SHP77 treated with DMSO at 0.1 percent for 48 hours (cell line): ENCODE measurements at regions not wholly inside any gene's neighbourhood (a gene's known extent, or its start where the extent isn't known, plus 50 kb on each side); places are given as distances from the start of the nearest gene placed in this dataset.

Experiments
- DNase-seq: peaks from one replicate; lab custom pipeline; 2025; lab: John Stamatoyannopoulos, UW

DNA sequence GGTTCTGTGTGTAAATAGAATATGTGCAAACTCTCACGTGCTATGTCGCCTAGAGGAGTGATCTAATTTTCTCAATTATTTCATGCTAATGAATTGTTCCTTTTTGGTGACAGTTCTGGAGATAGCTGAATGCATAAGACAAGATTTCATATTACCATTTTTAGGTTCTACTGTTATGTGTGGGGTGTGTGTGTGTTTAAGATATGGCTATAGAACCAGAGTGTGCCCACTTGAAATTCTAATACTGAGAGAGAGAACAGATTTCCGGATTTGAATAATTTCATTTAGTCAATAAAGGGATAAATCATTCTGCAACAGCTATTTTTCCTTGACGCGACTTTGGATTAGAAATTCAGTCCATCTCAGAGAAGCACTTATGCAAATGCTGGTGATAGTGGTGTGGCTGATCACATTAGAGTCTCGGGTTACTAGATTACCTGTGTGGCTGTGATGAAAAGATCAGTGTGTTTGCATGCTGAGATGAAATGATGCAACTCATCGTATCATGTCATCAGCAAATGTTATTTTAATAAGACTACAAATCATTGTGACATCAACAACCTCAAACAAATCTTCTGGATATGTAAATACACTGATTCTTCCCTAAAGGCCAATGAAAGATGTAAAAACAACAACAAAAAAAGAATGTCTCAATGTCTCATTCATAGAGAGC, 415.9 kb downstream of the EPHA4 start:
- DNase-seq = no peak

DNA sequence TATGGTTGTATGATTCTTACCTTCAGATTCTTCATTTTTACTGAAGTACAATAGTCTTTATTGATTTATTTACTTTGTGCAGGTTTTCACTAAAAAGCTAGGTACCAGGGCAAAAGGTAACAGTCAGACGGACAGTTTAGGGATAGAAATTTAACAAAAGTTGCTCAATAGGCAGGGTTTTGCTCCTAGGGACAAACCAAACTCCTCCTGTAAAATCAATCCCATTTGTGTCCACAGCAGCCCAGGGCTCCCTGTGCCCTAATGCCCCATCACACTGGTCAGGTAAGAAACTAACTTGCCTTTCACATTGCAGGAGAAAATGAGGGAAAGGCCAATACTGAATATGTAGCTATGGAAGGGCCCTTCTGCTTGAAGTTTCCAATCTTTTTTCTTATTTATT, 410.9 kb downstream of the EPHA4 start:
- DNase-seq = no peak

DNA sequence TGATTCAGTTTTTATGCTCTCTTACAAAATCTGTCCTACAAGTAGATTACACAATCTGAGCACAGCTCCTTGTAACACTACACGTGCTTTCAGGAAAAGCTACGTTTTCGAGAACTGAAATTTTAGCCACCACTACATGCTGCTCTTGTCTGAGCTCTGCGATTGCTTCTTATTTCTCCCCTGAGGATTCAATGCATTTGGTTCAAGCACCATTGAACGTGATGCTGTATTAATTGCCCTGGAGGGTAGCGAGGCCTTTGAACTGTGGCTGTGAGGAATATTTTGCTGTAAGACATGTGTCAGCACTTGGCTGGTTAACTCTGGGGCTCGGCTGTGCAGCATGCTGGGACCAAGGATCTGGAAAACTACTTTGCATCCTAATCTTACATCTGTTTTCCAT, 405.8 kb downstream of the EPHA4 start:
- DNase-seq = no peak

DNA sequence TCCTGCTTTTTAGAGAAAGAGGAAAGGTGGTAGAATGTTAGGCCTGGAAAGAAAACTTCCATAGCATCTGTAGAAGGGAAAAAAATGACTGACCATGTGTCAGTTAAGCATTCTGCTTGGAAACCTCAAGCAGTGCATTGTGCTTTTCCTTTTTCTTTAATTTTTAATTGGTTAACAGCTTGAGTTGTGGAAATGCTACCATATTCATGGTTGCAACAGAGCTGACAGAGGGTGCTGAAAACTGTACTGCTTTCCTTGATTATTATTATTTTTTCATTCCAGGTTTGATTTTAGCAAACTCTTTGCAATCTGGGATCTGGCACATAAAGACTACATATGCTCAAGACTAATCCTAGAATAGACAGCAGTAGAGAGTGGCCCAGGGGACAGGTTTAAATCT, 404.5 kb downstream of the EPHA4 start:
- DNase-seq = no peak

DNA sequence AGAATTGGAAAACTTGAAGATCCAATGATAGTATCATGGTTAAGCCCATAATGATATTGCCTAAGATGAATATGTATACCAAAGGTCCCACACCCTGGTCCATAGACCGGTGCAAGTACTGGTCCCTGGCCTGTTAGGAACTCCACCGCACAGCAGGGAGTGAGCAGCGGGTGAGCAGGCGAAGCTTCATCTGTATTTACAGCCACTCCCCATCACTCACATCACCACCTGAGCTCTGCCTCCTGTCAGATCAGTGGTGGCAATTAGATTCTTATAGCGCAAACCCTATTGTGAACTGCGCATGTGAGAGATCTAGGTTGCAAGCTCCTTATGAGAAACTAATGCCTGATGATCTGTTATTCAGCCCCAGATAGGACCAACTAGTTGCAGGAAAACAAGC, 402.4 kb downstream of the EPHA4 start:
- no peak for DNase-seq

DNA sequence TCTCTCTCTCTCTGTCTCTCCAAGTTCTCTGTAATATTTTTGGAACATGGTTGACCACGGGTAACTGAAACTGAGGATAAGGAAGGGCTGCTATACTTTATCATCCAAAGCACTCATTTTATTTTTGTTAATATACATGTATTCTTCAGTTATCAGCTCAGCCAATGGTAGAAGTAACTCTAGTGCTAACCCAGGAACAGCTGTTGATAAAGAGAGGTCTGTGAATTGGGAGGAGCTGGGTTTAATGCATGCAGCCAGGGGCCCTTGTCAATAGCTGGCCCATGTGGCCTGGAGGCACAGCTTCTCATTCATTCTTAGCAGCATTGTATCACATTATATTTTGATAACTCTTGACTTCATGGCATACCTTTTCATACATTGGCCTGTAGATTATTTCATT, 401.6 kb downstream of the EPHA4 start:
- DNase-seq = no peak

DNA sequence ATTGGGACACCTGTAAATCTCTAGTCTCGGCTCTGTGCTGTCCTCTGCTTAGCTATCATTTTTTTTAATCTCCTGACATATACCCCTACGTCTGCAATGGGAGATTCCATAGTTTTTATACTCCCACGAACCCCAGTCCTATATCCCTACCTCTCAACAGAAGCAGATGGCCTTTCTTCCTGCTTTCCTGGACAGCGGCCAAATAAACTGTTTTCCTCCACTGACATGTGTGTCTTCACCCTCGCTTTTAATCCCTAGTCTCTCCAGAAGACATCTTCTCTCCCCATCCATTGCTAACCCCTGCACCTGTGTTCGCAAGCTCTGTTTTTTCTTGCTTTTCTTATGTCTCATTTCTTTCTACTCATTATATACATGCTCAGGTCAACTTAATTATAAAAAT, 395.4 kb downstream of the EPHA4 start:
- DNase-seq = peak; percentile 53

DNA sequence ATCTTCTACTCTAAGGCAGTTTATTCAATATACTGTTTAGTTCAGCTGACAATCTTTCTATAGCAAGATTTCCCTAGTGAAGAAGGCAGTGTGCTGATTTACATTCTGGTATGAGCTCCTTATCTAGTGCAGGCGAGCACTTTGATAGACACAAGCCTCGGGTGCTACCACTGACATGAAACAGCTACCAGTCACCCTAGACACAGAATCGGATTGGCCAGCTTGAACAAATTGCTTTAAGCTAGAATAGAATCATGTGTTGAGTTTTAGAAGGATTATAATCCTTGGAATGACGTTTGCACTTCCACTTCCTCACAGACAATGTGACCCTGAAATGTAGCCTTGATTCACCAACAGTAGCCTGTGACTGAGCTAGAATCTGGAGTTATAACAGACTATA, 394.0 kb downstream of the EPHA4 start:
- no peak for DNase-seq

DNA sequence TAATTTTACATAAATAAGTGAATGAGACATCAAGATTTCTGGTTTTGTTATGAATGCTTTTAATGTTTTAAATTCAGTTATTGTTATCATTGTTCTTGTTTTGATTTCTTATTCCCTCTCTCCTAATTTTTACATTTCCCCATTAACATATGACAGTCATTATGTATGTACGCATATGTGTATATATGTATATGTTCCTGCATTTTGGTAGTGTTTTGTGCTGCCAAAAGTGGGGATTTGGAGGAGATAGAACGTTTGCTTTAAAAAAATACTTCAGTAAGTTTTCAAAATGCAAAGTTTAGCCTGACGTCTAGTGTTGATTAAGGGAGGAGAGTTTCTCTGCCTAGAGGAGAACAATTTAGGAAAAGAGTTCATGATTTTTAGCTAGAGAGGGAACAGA, 385.2 kb downstream of the EPHA4 start:
- no peak for DNase-seq

DNA sequence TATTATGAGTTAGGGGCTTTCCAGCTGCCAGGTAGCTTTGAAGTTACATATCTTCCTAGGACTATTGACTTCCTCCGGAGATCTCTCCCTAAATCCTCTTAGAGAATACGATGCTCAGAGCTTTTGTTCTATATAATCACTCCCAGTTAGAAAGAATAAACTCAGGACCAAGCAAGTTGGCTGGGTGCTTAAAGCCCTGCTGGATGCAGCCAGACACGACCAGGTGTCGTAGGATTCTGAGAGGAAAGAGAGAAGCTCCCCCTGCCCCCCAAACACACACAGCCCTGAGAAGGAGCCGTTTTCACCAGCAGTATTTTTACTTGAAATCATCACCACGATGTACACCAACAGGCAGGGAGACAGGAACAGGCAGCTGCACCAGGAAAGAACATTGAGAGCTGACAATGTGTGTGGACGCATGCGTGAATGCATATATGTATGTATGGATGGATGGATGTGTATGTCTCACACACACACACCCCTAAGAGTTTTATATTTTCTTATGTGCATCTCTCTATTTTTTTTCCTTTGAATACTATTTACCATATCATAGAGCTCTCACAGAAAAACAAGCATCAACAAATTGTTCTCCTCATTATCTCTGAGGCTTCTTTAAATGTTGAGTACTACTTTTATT, 382.6 kb downstream of the EPHA4 start:
- no peak for DNase-seq

DNA sequence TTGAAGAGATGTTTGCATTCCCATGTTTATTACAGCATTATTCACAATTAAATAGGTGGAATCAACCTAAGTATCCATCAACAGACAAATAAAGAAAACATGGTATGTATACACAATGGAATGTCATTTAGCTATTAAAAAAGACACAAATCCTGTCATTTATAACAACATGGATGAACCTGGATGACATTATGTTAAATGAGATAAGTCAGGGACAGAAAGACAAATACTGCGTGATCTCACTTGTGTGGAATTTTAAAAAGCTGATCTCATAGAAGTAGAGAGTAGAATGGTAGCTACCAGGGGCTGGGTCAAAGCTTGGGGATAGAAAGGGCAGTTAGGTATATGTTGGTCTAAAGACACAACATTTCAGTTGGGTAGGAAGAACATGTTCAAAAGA, 376.3 kb downstream of the EPHA4 start:
- DNase-seq = no peak

DNA sequence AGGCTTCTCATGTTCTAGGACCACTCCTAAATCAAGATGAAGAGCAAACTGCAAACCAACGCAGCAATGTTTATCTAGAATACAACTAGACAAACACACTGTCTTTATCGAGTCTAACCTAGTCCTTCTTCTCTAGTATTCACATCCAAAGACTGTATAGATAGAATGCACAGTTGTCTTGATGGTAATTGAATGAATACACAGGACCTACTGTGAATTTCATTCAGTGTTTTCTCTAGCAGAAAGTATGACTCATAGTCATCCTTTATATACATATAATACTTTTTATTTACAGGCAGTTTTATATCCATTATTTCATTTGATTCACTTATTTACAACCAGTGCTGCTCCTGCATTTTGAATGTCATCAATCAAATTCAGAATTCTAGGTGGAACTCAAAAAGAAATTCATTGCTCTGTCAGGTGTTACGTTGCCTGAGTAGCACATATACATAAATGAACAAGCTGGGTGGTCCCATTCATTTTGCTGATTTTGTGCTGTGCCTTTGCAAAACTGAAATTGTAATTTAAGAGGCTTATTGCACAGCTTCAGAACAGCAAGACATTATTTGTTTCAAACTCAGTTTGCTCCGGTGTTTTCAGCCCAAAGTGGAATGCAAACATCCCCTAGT, 374.8 kb downstream of the EPHA4 start:
- no peak for DNase-seq

DNA sequence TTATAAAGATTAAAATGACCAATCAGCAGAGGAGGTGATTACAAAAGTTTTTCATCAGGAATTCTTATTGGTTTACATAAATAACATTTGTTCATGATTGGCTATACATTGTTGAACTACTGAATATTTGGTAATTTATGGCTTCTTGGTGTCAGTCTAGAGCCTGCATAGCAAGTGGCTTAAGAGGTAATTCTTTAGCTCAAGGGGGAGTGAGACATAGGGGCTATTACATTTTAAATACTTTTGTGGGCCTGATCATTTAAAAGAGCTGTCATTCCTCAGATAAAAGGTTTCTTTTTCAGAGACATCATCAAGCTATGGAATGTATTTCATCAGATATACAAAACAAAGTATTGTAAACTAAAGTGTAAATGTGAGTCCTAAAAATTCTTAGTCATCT, 373.8 kb downstream of the EPHA4 start:
- no peak for DNase-seq

DNA sequence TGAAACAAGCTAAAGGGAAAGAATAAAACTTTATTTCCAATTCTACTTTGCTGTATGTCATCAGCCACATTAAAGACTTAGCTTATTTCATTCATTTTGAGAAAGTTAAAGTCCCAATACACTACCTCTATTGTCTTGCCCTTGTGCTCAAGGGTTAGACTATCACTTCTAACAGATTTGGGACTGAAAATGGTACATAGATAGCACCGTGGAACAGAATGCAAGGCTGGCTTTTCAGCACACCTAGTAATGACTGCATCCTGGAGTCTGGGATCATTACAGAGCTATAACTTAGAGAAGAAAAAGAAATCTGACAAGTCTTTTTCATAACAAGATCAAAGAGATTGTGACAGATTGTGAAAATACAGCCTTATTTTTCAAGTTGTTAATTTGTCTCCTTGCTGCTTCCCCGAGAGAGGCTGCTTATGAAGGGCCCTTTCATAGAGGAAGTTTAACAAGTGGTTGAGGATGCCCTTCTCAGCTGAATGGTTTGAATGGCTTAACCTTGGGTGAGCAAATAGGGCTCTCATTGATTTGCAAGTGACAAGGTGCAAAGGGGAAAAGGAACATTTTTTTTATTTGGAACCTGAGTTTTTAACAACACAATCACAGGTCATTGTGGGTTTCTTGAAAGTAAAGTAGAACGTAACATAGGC, 371.8 kb downstream of the EPHA4 start:
- no peak for DNase-seq

DNA sequence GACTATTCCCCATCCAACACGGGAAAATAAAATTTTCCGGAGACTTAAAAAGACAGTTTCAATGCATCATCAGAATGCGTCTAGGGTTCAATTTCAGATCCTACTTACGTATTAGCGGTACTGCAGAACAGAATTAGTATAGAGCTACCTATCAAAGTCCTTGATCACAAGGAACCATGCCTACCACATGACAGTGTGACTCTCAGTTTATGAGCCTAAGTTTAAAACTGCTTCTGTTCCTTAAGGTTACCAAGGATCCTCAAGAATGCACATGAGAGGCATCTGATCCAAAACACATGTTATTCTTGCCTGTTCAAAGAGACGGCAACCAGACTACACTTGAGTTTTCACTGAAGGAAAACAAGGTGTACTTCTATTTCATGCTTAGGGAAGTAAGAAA, 369.7 kb downstream of the EPHA4 start:
- no peak for DNase-seq

DNA sequence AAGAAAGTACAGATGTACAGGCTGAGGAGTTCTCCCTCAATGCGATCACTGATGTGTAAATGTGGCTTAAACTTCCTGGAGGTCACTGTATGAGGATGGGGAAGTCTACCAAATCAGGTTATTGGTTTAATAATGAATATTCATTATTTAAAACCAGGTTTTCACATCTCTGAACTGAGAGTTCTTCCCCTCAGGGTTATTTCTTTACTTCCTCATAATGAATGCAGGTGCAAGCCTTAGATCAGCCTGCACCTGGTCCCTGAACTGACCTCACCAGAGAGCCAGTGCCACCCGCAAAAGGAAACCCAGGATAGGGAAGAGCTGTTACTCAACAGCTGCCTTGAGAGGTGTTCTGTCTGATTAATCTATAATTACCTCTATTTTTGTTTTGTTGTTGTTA, 369.0 kb downstream of the EPHA4 start:
- peak; percentile 60 for DNase-seq

DNA sequence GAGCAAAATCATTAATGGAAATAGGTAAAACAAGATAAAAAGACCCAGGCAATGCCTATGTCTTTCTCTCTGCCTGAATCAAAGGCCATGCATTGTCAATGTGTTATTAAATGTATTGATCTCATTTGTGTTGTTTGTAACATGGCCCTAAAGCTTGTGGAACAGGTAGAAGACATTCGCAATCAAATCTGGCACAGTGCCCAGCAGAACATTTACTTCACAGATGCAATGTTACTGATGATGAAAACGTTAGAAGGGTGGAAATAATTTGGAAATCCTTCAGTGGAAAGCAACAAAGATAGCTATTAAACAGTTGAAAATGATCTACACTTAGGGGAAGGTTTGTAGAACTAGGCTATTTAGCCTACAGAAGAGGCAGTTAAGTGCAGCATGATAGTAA, 368.2 kb downstream of the EPHA4 start:
- DNase-seq = peak; percentile 47

DNA sequence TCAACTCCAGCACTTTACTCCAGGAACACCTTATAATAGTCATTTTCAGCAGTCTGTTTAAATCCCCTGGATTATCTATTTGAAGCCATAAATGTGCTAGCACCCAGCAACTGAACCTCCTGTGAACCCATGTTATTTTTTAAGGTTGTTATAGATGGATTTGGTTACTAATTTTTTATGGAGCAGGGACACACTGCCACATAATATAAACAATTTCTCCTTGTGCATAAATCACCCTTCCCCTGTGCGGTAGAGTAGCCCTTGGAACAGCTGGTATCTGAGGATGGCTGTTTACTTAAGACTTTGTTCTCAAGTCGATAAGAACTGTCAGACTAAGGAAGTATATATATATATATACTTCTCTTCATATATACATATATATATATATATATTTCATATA, 367.4 kb downstream of the EPHA4 start:
- DNase-seq = peak; percentile 98

DNA sequence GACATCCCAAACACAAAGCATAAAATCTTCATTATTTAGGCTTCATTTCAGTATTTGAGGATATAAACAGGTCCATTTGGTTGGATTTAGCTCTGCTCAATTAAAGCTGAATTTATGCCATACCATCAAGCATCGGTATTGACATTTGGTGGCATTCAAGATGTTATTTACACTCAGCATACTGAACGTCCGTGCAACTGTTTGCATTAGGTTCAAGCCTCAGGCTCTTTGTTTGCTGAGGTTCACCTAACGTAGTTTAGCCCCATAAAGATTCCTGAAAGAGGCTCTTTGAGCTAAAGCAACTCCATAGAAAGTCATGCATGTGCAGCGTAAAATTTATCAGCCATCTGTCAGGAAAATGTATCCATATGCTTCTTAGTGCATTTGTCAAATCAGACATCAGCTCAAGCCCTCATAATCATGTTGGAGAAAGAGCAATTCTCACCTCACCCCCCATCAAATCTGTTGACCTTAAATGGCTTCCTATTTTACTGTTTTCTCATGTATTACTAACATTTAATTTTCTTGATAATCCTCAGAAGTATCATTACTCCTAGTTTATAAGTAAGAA, 366.9 kb downstream of the EPHA4 start:
- DNase-seq = peak; percentile 98

DNA sequence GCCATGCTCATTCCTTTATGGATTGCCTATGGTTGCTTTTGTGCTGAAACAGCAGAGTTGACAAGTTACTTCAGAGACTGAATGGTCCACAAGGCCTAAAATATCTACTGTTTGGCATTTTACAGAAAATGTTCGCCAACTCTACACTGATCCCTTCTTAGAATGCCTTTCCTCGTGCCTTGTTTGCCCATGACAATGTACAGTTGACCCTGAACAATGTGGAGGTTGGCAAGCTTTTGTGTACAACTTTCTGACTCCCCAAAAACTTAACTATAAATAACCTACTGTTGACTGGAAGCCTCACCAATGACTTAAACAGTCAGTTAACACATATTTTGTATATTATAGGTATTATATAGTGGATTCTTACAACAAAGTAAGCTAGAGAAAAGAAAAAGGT, 361.4 kb downstream of the EPHA4 start:
- DNase-seq = no peak

DNA sequence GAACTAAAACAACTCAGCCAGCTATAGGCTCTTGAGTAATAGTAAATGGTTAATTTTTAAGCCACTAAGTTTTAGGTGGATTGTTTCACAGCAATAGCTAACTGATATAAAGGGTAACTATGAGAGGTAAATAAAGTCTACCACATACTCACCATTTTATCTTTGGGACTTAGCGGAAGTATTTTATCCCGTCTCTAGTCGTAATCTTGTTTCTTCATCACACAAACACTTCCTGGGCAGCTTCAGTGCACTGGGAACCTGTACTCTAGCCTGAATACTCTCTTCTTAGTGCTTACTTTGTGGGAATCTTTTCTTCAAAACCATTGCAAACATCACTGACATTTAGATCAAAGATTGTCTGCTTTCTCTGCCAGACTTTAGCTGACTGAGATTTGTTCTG, 360.5 kb downstream of the EPHA4 start:
- no peak for DNase-seq

DNA sequence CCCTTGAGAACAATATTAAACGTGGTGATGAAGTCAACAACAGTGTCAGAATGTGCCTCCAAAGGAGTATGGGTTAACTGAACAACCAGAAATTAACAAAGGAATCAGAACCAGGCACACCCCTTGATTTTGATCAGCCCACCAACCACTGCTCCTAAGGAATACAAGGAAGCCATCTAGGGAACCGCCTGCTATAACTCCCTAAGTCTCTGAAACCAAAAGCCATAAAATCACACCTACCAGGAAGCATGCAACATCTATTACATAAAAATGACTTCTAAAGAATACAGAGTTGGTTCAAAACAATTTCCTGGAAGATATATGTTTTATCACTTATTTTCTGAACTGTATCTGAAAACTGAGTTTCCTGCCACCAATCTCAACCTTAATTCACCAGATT, 360.0 kb downstream of the EPHA4 start:
- no peak for DNase-seq

DNA sequence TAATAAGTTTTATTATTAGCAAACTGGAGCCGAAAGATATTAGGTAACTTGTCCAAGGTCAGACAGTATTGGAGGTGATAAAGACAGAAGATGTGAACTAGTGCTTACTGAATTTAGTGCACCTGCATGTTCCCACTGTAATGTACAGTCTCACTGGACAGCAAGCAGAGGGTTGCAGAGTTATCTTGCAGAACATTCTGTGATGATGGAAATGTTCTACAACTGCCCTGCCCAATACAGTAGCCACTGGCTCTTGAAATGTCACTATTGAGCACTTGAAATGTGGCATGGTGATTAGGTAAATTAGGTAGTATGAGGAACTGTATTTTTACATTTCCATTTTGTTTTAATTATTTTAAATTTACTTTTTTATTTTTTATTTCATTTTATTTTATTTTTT, 356.6 kb downstream of the EPHA4 start:
- DNase-seq = no peak
